ENCODE measurements at regions not wholly inside any gene's neighbourhood (a gene's known extent, or its start where the extent isn't known, plus 50 kb on each side); places are given as distances from the start of the nearest gene placed in this dataset.

- 0% methylated on average over 12 of the region's 12 CpGs for WGBS (ENCODE audit: insufficient coverage, low coverage, missing lambda C conversion rate)
- H3K9me3 ChIP-seq (replicated peaks; ENCODE audit: control insufficient read depth, insufficient read depth, low read depth, low read length) = no peaks in the 10 kb centered on the region
- TF ChIP-seq NFIX (CRISPR knock-in tag; IDR thresholded peaks at IDR 0.05; ENCODE audit: low read depth) = no peak
- no peak for TF ChIP-seq USF2 (CRISPR knock-in tag; IDR thresholded peaks at IDR 0.05)
- TF ChIP-seq ZNF398 (CRISPR knock-in tag; IDR thresholded peaks at IDR 0.05) = no peak
- TF ChIP-seq CHD2 (IDR thresholded peaks at IDR 0.05; ENCODE audit: low read depth, low read length) = no peak
- TF ChIP-seq HES1 (IDR thresholded peaks at IDR 0.05; ENCODE audit: low read depth) = no peak
- TF ChIP-seq COPS2 (conservative IDR thresholded peaks at IDR 0.05) = no peak
- TF ChIP-seq SMAD3 (CRISPR knock-in tag; conservative IDR thresholded peaks at IDR 0.05) = no peak
- TF ChIP-seq LEF1 (IDR thresholded peaks at IDR 0.05) = peak; percentile 85
- no peak for TF ChIP-seq GABPB2 (CRISPR knock-in tag; conservative IDR thresholded peaks at IDR 0.05)
- no peak for TF ChIP-seq BRF1 (IDR thresholded peaks at IDR 0.05; ENCODE audit: borderline replicate concordance, extremely low read depth, insufficient read length)
- TF ChIP-seq NFATC3 (IDR thresholded peaks at IDR 0.05) = no peak; the same call in 1 of the 2 replicates
- peak; percentile 41 for TF ChIP-seq PRDM10 (IDR thresholded peaks at IDR 0.05; ENCODE audit: partially characterized antibody)
- peak; percentile 81 for TF ChIP-seq CTBP1 (IDR thresholded peaks at IDR 0.05; ENCODE audit: borderline replicate concordance)
- peak in 1 of 2 experiments; percentile 68; a peak in 2 of 4 replicates for TF ChIP-seq HDAC1 (IDR thresholded peaks at IDR 0.05)
- TF ChIP-seq NCOR1 (IDR thresholded peaks at IDR 0.05) = peak; percentile 81
- TF ChIP-seq ZNF75A (CRISPR knock-in tag; IDR thresholded peaks at IDR 0.05) = no peak
Observed at GRCh38 chr10:28822719-28823464, 145.6 kb downstream of the BAMBI start.

More at GRCh38 chr10:28822719-28823464, 145.6 kb downstream of the BAMBI start:
- Histone ChIP-seq H3K36me3 (ENCODE audit: control insufficient read depth, insufficient read depth, low read length) (0 out of 3 replicates have a peak, but pooled peaks cover 5% of the 10 kb centered on the region), H4K20me1 (replicated peaks; ENCODE audit: control insufficient read depth, insufficient read depth, low read length) (no peaks in the 10 kb centered on the region), H2AFZ (ENCODE audit: low read depth, low read length) (peak overlapping the region; percentile 90), H3K79me2 (ENCODE audit: control insufficient read depth, insufficient read depth, low read length) (peaks cover 44% of the 10 kb centered on the region; the same call in 2 of the 3 replicates), H3K4me2 (ENCODE audit: insufficient read depth, low read length) (peak overlapping the region; percentile 68), H3K4me3 (peak overlapping the region; percentile 16; the same call in 1 of the 2 replicates), H3K9me1 (ENCODE audit: control insufficient read depth, insufficient read depth, low read length) (no peaks in the 10 kb centered on the region), H3K9ac (ENCODE audit: insufficient read depth in 1 of 2, low read depth in 2 of 2, low read length in 2 of 2) (peak overlapping the region; percentile 46 to 68; a peak in 3 of 4 replicates), H3K4me1 (replicated peaks in 1 of 2; ENCODE audit: control insufficient read depth in 2 of 2, insufficient read depth in 2 of 2, low read length in 2 of 2) (peaks cover 3 to 36% of the 10 kb centered on the region in 2 experiments), H3K27me3 (ENCODE audit: control insufficient read depth in 2 of 2, insufficient read depth in 2 of 2, low read length in 2 of 2) (no peaks in the 10 kb centered on the region), H3K27ac (ENCODE audit: extremely low read depth, low read depth, low read length) (peak overlapping the region; percentile 85)
- ATAC-seq (peak; percentile 91), FAIRE-seq (peak; percentile 96), DNase-seq (ENCODE audit: extremely low read depth in 1 of 4, low spot score in 3 of 4) (peak; percentile 79 to 93 (median 83))
- ChIA-PET POLR2A (interaction anchor here (0.6 to 2.9 kb wide), 5 partner anchors 10 to 143 kb away, joined by 3 to 8 read pairs (median 4); no protein-coding TSS in a partner anchor), CTCF (ENCODE audit: low intra/inter-chr PET ratio) (no interaction called here)
- in situ Hi-C loops (cut with MboI) (no loop called here), intact Hi-C loops (cut with micrococcal nuclease) (loop anchor here (1.0 kb wide), 1 partner anchor 16 kb away; no protein-coding TSS in a partner anchor)
- no TSS peak for BruUV-seq (replicated peaks)
